ENCODE measurements at regions not wholly inside any gene's neighbourhood (a gene's known extent, or its start where the extent isn't known, plus 50 kb on each side); places are given as distances from the start of the nearest gene placed in this dataset.

DNA sequence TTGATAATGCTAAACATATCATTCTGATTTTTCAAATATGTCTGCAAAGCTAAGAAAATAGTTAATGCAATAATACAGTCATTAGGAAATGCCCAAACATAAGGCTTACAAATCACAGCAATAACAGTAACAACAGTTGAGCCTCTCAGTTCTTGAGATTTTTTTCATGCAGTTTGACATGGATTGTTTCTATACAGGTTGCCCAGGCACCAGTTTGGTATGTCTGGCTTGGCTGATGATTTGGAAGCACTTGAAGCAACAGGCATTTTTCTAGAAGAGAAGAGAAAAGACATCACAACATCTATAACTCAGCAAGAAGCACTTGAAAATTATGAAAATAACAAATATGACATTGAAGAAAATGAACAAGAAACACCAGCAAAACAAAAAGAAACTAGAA is 78.7 kb upstream of the COL6A5 start:
- no peak overlapping the region for H3K27ac ChIP-seq
- H3K36me3 ChIP-seq = no peaks in the 10 kb centered on the region
- no peaks in the 10 kb centered on the region for H3K9me3 ChIP-seq
- no peak for TF ChIP-seq POLR2AphosphoS5 (IDR thresholded peaks at IDR 0.05)
- TF ChIP-seq POLR2A (IDR thresholded peaks at IDR 0.05) = no peak
- TF ChIP-seq, protein P1, sequence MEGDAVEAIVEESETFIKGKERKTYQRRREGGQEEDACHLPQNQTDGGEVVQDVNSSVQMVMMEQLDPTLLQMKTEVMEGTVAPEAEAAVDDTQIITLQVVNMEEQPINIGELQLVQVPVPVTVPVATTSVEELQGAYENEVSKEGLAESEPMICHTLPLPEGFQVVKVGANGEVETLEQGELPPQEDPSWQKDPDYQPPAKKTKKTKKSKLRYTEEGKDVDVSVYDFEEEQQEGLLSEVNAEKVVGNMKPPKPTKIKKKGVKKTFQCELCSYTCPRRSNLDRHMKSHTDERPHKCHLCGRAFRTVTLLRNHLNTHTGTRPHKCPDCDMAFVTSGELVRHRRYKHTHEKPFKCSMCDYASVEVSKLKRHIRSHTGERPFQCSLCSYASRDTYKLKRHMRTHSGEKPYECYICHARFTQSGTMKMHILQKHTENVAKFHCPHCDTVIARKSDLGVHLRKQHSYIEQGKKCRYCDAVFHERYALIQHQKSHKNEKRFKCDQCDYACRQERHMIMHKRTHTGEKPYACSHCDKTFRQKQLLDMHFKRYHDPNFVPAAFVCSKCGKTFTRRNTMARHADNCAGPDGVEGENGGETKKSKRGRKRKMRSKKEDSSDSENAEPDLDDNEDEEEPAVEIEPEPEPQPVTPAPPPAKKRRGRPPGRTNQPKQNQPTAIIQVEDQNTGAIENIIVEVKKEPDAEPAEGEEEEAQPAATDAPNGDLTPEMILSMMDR (IDR thresholded peaks at IDR 0.05) = no peak
- no peak for TF ChIP-seq EP300 (IDR thresholded peaks at IDR 0.05)
- H3K4me1 ChIP-seq = no peaks in the 10 kb centered on the region
- no peaks in the 10 kb centered on the region for H3K27me3 ChIP-seq
- ATAC-seq = no peak
- no peak overlapping the region for H3K4me3 ChIP-seq

DNA sequence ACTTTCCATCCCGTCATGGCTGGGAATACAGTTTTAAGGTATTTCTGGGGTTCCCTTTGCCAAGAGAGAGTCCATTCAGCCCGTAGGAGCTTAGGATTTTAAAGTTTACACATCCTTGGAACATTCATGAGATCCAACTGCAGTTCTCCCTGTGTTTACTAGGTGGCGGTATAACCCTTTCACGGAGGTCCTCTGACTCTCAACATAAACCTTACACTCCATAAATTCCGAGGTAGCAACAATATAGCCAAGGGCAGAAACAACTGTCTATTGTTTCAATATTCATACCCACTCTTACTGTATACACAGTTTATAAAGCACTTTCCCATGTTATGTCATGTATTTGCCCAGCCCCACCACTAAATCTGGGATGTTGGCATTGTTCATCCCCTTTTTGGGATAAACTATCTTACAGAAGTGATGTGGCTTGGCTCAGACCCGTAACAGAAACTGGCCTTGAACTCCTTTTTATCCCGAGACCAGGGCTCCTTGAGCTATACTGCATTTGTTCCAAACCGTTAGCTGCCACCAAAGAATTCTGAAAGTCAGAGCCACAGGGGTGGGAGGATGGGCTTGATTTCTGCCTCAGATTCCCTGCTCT is 69.2 kb upstream of the COL6A5 start:
- Histone ChIP-seq H3K4me1 (no peaks in the 10 kb centered on the region), H3K4me3 (no peak overlapping the region), H3K9me3 (no peaks in the 10 kb centered on the region), H3K36me3 (no peaks in the 10 kb centered on the region), H3K27ac (no peak overlapping the region), H3K27me3 (peaks cover 6% of the 10 kb centered on the region)
- WGBS, 2 donors (ENCODE audit: low coverage in 1 of 2) = 5 to 30% methylated on average over 2 to 6 of the region's 8 CpGs
- no peak for TF ChIP-seq POLR2AphosphoS5 (IDR thresholded peaks at IDR 0.05)
- TF ChIP-seq, protein P1 (IDR thresholded peaks at IDR 0.05) = peak; percentile 65 to 79 (median 73)
- no peak for ATAC-seq

GRCh38 chr3:130288670-130289069 is 56.8 kb upstream of the COL6A5 start:
- Histone ChIP-seq H3K36me3 (no peaks in the 10 kb centered on the region), H3K9me3 (no peaks in the 10 kb centered on the region), H3K27me3 (no peaks in the 10 kb centered on the region), H3K4me3 (no peak overlapping the region), H3K27ac (no peak overlapping the region), H3K4me1 (no peaks in the 10 kb centered on the region)
- WGBS, 2 donors (ENCODE audit: low coverage in 1 of 2) = 100% methylated on average over 1 of the region's 1 CpG
- no peak for ATAC-seq
- TF ChIP-seq, protein P1 (IDR thresholded peaks at IDR 0.05) = no peak
- no peak for TF ChIP-seq EP300 (IDR thresholded peaks at IDR 0.05)
- no peak for TF ChIP-seq POLR2A (IDR thresholded peaks at IDR 0.05)

- H3K9me3 ChIP-seq = no peaks in the 10 kb centered on the region
- no peak overlapping the region for H3K4me3 ChIP-seq
- 76% methylated on average over 2 of the region's 2 CpGs for WGBS, 2 donors (ENCODE audit: low coverage in 1 of 2)
- ATAC-seq = no peak
- no peaks in the 10 kb centered on the region for H3K27me3 ChIP-seq
- no peak overlapping the region for H3K27ac ChIP-seq
- TF ChIP-seq POLR2A (IDR thresholded peaks at IDR 0.05) (no peak), POLR2AphosphoS5 (IDR thresholded peaks at IDR 0.05) (no peak), EP300 (IDR thresholded peaks at IDR 0.05) (no peak)
- TF ChIP-seq, protein P1 (IDR thresholded peaks at IDR 0.05) = no peak
- no peaks in the 10 kb centered on the region for H3K4me1 ChIP-seq
- H3K36me3 ChIP-seq = no peaks in the 10 kb centered on the region
Measured at GRCh38 chr3:130291148-130291547, 54.3 kb upstream of the COL6A5 start.

- ATAC-seq = no peak
- TF ChIP-seq, protein P1 (IDR thresholded peaks at IDR 0.05) = no peak
- no peak for TF ChIP-seq POLR2A (IDR thresholded peaks at IDR 0.05)
- TF ChIP-seq POLR2AphosphoS5 (IDR thresholded peaks at IDR 0.05) = no peak
- TF ChIP-seq EP300 (IDR thresholded peaks at IDR 0.05) = no peak
- Histone ChIP-seq H3K4me3 (no peak overlapping the region), H3K4me1 (no peaks in the 10 kb centered on the region), H3K36me3 (no peaks in the 10 kb centered on the region), H3K9me3 (no peaks in the 10 kb centered on the region), H3K27ac (no peak overlapping the region), H3K27me3 (no peaks in the 10 kb centered on the region)
Measured at GRCh38 chr3:130293247-130293646, 52.2 kb upstream of the COL6A5 start.

Small RNA genes lying in the stretch of these regions (small RNA-seq; reads per million reads assigned to genes)
- gene ENPP7P3 (0 reads per million in 4 donors), gene SNRPCP8 (0 reads per million in 4 donors)
